Lung (tissue), 11 donors: ENCODE measurements at regions not wholly inside any gene's neighbourhood (a gene's known extent, or its start where the extent isn't known, plus 50 kb on each side); places are given as distances from the start of the nearest gene placed in this dataset.

Experiments
- ATAC-seq: fragments of 200-7000 bp; cut with Tn5 transposase; one replicate; pipeline ENCODE4 v1.9.1; 2020; ENCODE audit warnings: moderate number of reproducible peaks; ENCODE audit not compliant: insufficient read depth, low FRiP score
- DNase-seq, 3 donors: peaks; one replicate each; pipeline ENCODE4 v3.0.0-alpha.2; 2013 to 2017
- H3K27ac ChIP-seq, 2 donors: one replicate each; pipeline ENCODE4 v1.5.1; 2013; ENCODE audit warnings: mild to moderate bottlenecking in 2 of 2, moderate library complexity in 2 of 2, control low read depth in 1 of 2, inconsistent platforms in 1 of 2, low read depth in 1 of 2, low read length in 1 of 2
- H3K27me3 ChIP-seq, 3 donors: one replicate each; pipeline ENCODE4 v1.5.1; 2013; ENCODE audit warnings: low read length in 2 of 3; ENCODE audit not compliant: control insufficient read depth in 3 of 3, insufficient read depth in 3 of 3
- H3K36me3 ChIP-seq, 4 donors: one replicate each; pipeline ENCODE4 v1.5.1; 2013; ENCODE audit warnings: low read length in 4 of 4, mild to moderate bottlenecking in 1 of 4, moderate library complexity in 1 of 4; ENCODE audit not compliant: control insufficient read depth in 4 of 4, insufficient read depth in 4 of 4
- H3K4me1 ChIP-seq, 5 donors: one replicate each; pipeline ENCODE4 v1.5.1; 2013; ENCODE audit warnings: low read length in 5 of 5, mild to moderate bottlenecking in 2 of 5, moderate library complexity in 1 of 5; ENCODE audit not compliant: control insufficient read depth in 5 of 5, insufficient read depth in 5 of 5
- H3K4me3 ChIP-seq: one replicate; pipeline ENCODE4 v1.5.1; 2013; ENCODE audit warnings: mild to moderate bottlenecking, control low read depth, moderate library complexity
- H3K9ac ChIP-seq, 2 donors: one replicate each; pipeline ENCODE4 v1.5.1; 2013; ENCODE audit warnings: low read length in 2 of 2, control low read depth in 1 of 2; ENCODE audit not compliant: insufficient read depth in 1 of 2
- H3K9me3 ChIP-seq, 4 donors: one replicate each; pipeline ENCODE4 v1.5.1; 2013; ENCODE audit warnings: low read length in 3 of 4, mild to moderate bottlenecking in 1 of 4, moderate library complexity in 1 of 4; ENCODE audit not compliant: control insufficient read depth in 4 of 4, insufficient read depth in 3 of 4
- WGBS, 2 donors: extraction: QIAGEN DNeasy Blood & Tissue Kit; methylation state at CpG; one replicate each; pipeline ENCODE4 v1.1.7; 2013; 5-methylcytosine and 5-hydroxymethylcytosine counted together
- TF ChIP-seq, protein P1 (sequence below): IDR thresholded peaks from 2 replicates; pipeline ENCODE4 v1.5.1; 2012; ENCODE audit warnings: mild to moderate bottlenecking; ENCODE audit errors: control extremely low read depth, extremely low read depth
- donor health status: control.
- donor health status: control.
- donor health status: Bipolar disorder and iron deficiency.
- donor health status: healthy.
- donor health status: DM: yes; HTN: yes; CAD: no.

DNA sequence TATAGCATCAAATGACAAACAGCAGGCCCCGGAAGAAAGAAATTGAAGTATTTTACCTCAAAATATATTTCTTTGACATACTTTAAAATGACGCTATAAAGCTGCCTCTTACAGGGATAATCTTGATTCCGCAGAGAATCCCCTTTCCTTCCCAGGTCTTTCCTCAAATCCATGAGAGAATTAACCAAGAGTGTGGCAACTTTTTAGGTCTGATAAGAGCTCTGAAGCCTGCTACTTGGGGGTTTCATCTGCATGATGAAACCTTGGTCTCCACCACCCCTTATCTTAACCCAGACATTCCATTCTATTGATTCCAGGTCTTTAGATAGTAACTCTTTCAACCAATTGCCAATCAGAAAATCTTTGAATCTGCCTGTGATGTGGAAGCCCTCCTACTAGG is 173.8 kb downstream of the CEMIP2 start:
- no peaks in the 10 kb centered on the region for H3K36me3 ChIP-seq
- H3K27me3 ChIP-seq: no peaks in the 10 kb centered on the region
- DNase-seq (no peak), ATAC-seq (no peak)
- H3K27ac ChIP-seq: no peak overlapping the region
- TF ChIP-seq, protein P1, sequence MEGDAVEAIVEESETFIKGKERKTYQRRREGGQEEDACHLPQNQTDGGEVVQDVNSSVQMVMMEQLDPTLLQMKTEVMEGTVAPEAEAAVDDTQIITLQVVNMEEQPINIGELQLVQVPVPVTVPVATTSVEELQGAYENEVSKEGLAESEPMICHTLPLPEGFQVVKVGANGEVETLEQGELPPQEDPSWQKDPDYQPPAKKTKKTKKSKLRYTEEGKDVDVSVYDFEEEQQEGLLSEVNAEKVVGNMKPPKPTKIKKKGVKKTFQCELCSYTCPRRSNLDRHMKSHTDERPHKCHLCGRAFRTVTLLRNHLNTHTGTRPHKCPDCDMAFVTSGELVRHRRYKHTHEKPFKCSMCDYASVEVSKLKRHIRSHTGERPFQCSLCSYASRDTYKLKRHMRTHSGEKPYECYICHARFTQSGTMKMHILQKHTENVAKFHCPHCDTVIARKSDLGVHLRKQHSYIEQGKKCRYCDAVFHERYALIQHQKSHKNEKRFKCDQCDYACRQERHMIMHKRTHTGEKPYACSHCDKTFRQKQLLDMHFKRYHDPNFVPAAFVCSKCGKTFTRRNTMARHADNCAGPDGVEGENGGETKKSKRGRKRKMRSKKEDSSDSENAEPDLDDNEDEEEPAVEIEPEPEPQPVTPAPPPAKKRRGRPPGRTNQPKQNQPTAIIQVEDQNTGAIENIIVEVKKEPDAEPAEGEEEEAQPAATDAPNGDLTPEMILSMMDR: no peak
- peaks cover 0 to 5% (median 0%) of the 10 kb centered on the region in 4 donors for H3K9me3 ChIP-seq
- H3K9ac ChIP-seq: no peak overlapping the region
- no peaks in the 10 kb centered on the region for H3K4me1 ChIP-seq
- 92 to 98% methylated on average over 3 of the region's 3 CpGs for WGBS, 2 donors
- no peak overlapping the region for H3K4me3 ChIP-seq

DNA sequence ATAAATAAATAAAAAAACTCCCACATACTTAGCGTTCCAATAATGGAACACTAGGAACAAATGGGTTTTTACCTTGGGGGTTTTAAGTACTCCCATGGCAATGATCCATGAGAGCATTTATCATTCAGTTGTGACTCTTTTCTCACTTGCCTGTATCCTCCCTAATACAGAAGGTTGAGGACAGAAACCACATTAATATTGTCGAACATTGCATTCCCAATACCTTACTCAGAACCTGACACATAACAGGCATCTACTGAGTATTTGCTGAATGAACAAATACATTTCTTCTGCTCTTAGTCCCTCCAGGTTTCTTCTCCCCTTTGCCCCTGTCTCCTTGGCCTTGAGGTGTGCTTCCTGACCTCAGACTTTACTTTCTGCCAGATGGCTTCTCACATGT is 175.9 kb downstream of the CEMIP2 start:
- H3K9me3 ChIP-seq: no peaks in the 10 kb centered on the region
- WGBS, 2 donors: 98% methylated on average over 2 of the region's 2 CpGs
- H3K27me3 ChIP-seq: no peaks in the 10 kb centered on the region
- DNase-seq (no peak), ATAC-seq (no peak)
- H3K27ac ChIP-seq: no peak overlapping the region
- no peaks in the 10 kb centered on the region for H3K36me3 ChIP-seq
- no peak overlapping the region for H3K9ac ChIP-seq
- TF ChIP-seq, protein P1: no peak
- no peak overlapping the region for H3K4me3 ChIP-seq
- peaks cover 0 to 2% (median 0%) of the 10 kb centered on the region in 5 donors for H3K4me1 ChIP-seq

DNA sequence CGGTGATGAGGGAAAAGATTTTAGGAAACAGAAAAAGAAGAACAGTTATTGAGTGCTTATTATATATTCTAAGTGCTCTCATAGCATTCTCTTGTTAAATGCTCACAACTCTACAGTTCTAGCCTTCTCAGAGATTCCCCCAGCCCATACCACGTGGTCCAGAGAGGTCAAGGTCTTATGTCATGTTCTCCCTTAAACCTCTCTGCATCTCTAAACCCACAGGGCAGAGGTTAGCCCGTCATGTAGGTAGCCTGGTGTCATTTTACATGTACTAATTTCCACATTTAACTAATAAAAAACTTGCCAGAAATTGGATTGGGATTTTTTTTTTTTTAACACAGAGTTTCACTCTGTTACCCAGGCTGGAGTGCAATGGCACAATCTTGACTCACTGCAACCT is 178.0 kb downstream of the CEMIP2 start:
- Histone ChIP-seq H3K27me3 (no peaks in the 10 kb centered on the region), H3K36me3 (no peaks in the 10 kb centered on the region), H3K9ac (no peak overlapping the region), H3K27ac (no peak overlapping the region), H3K4me1 (peaks cover 0 to 2% (median 0%) of the 10 kb centered on the region in 5 donors), H3K4me3 (no peak overlapping the region), H3K9me3 (no peaks in the 10 kb centered on the region)
- DNase-seq: no peak
- TF ChIP-seq, protein P1: no peak
- no peak for ATAC-seq
- 73 to 81% methylated on average over 3 of the region's 3 CpGs for WGBS, 2 donors

DNA sequence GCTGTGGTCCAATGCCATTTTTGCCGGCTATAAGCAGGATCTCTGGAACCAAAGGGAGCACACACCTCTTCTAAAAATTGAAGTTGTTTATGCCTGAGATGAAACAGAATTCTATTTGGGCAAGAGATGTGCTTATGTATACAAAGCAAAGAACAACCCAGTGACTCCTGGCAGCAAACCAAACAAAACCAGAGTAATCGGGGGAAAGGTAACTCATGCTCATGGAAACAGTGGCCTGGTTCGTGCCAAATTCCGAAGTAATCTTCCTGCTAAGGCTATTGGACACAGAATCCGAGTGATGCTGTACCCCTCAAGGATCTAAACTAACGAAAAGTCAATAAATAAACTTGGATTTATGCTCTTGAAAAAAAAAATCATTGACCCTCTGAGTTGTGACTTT is 178.7 kb downstream of the CEMIP2 start:
- no peaks in the 10 kb centered on the region for H3K9me3 ChIP-seq
- no peak overlapping the region for H3K4me3 ChIP-seq
- no peaks in the 10 kb centered on the region for H3K36me3 ChIP-seq
- peaks cover 0 to 2% (median 0%) of the 10 kb centered on the region in 5 donors for H3K4me1 ChIP-seq
- TF ChIP-seq, protein P1: no peak
- DNase-seq (no peak), ATAC-seq (no peak)
- no peaks in the 10 kb centered on the region for H3K27me3 ChIP-seq
- H3K9ac ChIP-seq: no peak overlapping the region
- H3K27ac ChIP-seq: no peak overlapping the region
- 73 to 83% methylated on average over 6 of the region's 6 CpGs for WGBS, 2 donors
